ENCODE measurements at regions not wholly inside any gene's neighbourhood (a gene's known extent, or its start where the extent isn't known, plus 50 kb on each side); places are given as distances from the start of the nearest gene placed in this dataset.
A peak's percentile ranks its signal among the peaks of the same experiment; 100 is the strongest.

GRCh38 chr5:106661866-106662265 lies 1008.9 kb downstream of the EFNA5 start:
- no peak overlapping the region for H3K27ac ChIP-seq (ENCODE audit: low read depth in 2 of 2, low read length in 1 of 2)
- TF ChIP-seq GATA2 (CRISPR knock-in tag; IDR thresholded peaks at IDR 0.05) (no peak), IRF3 (IDR thresholded peaks at IDR 0.05; ENCODE audit: low read depth, low read length) (no peak), RFX5 (IDR thresholded peaks at IDR 0.05; ENCODE audit: low read length) (no peak), RCOR1 (IDR thresholded peaks at IDR 0.05; ENCODE audit: low read length) (no peak), USF1 (IDR thresholded peaks at IDR 0.05; ENCODE audit: borderline replicate concordance, low read depth) (no peak), MXI1 (IDR thresholded peaks at IDR 0.05; ENCODE audit: low read depth, low read length) (no peak), ZBTB33 (IDR thresholded peaks at IDR 0.05; ENCODE audit: borderline replicate concordance, low read depth) (no peak)
- H3K4me1 ChIP-seq (ENCODE audit: control insufficient read depth in 1 of 2, insufficient read depth in 2 of 2, low read depth in 1 of 2, low read length in 1 of 2): no peaks in the 10 kb centered on the region; a peak in 1 of 4 replicates
- no peaks in the 10 kb centered on the region for H3K27me3 ChIP-seq (ENCODE audit: insufficient read depth)
- no peak for DNase-seq
- no peaks in the 10 kb centered on the region for H3K9me3 ChIP-seq
- H3K4me3 ChIP-seq (ENCODE audit: low read depth in 2 of 2, low read length in 1 of 2): no peak overlapping the region
- whole genome bisulfite sequencing (ENCODE audit: low lambda C conversion rate): 48% methylated on average over 2 of the region's 2 CpGs
- no peaks in the 10 kb centered on the region for H3K36me3 ChIP-seq (replicated peaks in 1 of 2; ENCODE audit: control insufficient read depth in 1 of 2, insufficient read depth in 2 of 2, low read length in 1 of 2)
- ChIA-PET CTCF (no interaction called here), POLR2A (no interaction called here)
- no peaks in the 10 kb centered on the region for H4K20me1 ChIP-seq (ENCODE audit: insufficient read depth)
- H2AFZ ChIP-seq (ENCODE audit: low read depth): no peak overlapping the region
- no peak overlapping the region for H3K9ac ChIP-seq
- no peak overlapping the region for H3K4me2 ChIP-seq
- H3K9me2 ChIP-seq: no peaks in the 10 kb centered on the region
- H3F3A ChIP-seq (replicated peaks; ENCODE audit: insufficient read depth): no peaks in the 10 kb centered on the region
- no peaks in the 10 kb centered on the region for H3K79me2 ChIP-seq (ENCODE audit: insufficient read depth)

- Histone ChIP-seq H3K27me3 (ENCODE audit: insufficient read depth) (no peaks in the 10 kb centered on the region), H4K20me1 (ENCODE audit: insufficient read depth) (no peaks in the 10 kb centered on the region), H3K9me3 (0 out of 2 replicates have a peak, but pooled peaks cover under 1% of the 10 kb centered on the region), H3K27ac (ENCODE audit: low read depth in 2 of 2, low read length in 1 of 2) (no peak overlapping the region), H3K79me2 (ENCODE audit: insufficient read depth) (no peaks in the 10 kb centered on the region), H3K4me2 (no peak overlapping the region), H3K9me2 (no peaks in the 10 kb centered on the region), H3K9ac (no peak overlapping the region), H3K4me3 (ENCODE audit: low read depth in 2 of 2, low read length in 1 of 2) (no peak overlapping the region), H2AFZ (ENCODE audit: low read depth) (peak overlapping the region; percentile 25; the same call in 1 of the 2 replicates), H3K36me3 (replicated peaks in 1 of 2; ENCODE audit: control insufficient read depth in 1 of 2, insufficient read depth in 2 of 2, low read length in 1 of 2) (no peaks in the 10 kb centered on the region), H3K4me1 (ENCODE audit: control insufficient read depth in 1 of 2, insufficient read depth in 2 of 2, low read depth in 1 of 2, low read length in 1 of 2) (no peaks in the 10 kb centered on the region; a peak in 1 of 4 replicates), H3F3A (replicated peaks; ENCODE audit: insufficient read depth) (no peaks in the 10 kb centered on the region)
- POLR2A ChIA-PET: no interaction called here
- CTCF ChIA-PET: no interaction called here
- no peak for DNase-seq
- TF ChIP-seq EP300 (IDR thresholded peaks at IDR 0.05; ENCODE audit: borderline replicate concordance in 1 of 2, low read depth in 1 of 2, low read length in 1 of 2) (no peak), NRF1 (IDR thresholded peaks at IDR 0.05; ENCODE audit: low read depth, low read length) (no peak), SIN3A (IDR thresholded peaks at IDR 0.05; ENCODE audit: borderline replicate concordance, low read depth, low read length) (no peak), EZH2phosphoT487 (IDR thresholded peaks at IDR 0.05; ENCODE audit: borderline replicate concordance, low read depth) (no peak), GABPA (IDR thresholded peaks at IDR 0.05; ENCODE audit: low read depth) (no peak), YY1 (IDR thresholded peaks at IDR 0.05; ENCODE audit: low read depth) (no peak)
These were observed 1010.1 kb downstream of the EFNA5 start for GRCh38 chr5:106660681-106661080.
